Keratinocyte (primary cell): ENCODE measurements at regions not wholly inside any gene's neighbourhood (a gene's known extent, or its start where the extent isn't known, plus 50 kb on each side); places are given as distances from the start of the nearest gene placed in this dataset.

Experiments
- DNase-seq: peaks from one replicate; pipeline ENCODE4 v3.0.0-alpha.2; 2011; ENCODE audit warnings: low read depth, missing footprints, low spot score
- FAIRE-seq: peaks from 2 replicates; lab custom pipeline; 2011; peaks lifted over from hg19 to GRCh38; lab: Jason Lieb, UNC
- H2AFZ ChIP-seq: 2 replicates; pipeline ENCODE4 v1.6.0; 2012; ENCODE audit warnings: low read length, control low read depth, inconsistent platforms; ENCODE audit not compliant: control insufficient read depth
- H3K27ac ChIP-seq: 2 replicates; pipeline ENCODE4 v1.5.1; 2011; ENCODE audit warnings: low read length; ENCODE audit not compliant: control insufficient read depth, insufficient read depth
- H3K27me3 ChIP-seq: 3 replicates; pipeline ENCODE4 v1.6.0; 2011; ENCODE audit warnings: low read length; ENCODE audit not compliant: control insufficient read depth, insufficient read depth; ENCODE audit errors: extremely low read depth
- H3K36me3 ChIP-seq, 2 experiments: 2 replicates in 1 of 2; 3 replicates in 1 of 2; pipeline ENCODE4 v1.5.1; 2011; ENCODE audit warnings: low read length in 2 of 2, mild to moderate bottlenecking in 1 of 2; ENCODE audit not compliant: control insufficient read depth in 2 of 2, insufficient read depth in 2 of 2; ENCODE audit errors: extremely low read depth in 1 of 2
- H3K4me1 ChIP-seq: 3 replicates; pipeline ENCODE4 v1.5.1; 2011; ENCODE audit warnings: low read length; ENCODE audit not compliant: control insufficient read depth, insufficient read depth; ENCODE audit errors: extremely low read depth
- H3K4me2 ChIP-seq: 3 replicates; pipeline ENCODE4 v1.6.0; 2011; ENCODE audit warnings: low read depth, low read length; ENCODE audit not compliant: control insufficient read depth, insufficient read depth; ENCODE audit errors: extremely low read depth
- H3K4me3 ChIP-seq, 3 experiments: fragments of 200-600 bp in 1 of 3; sonication (generic) in 1 of 3; 2 replicates in 2 of 3; 3 replicates in 1 of 3; pipeline ENCODE4 v1.5.1; 2011 to 2016; ENCODE audit warnings: low read length in 3 of 3, mild to moderate bottlenecking in 3 of 3, control low read depth in 2 of 3, inconsistent platforms in 1 of 3, low read depth in 1 of 3, mixed read lengths in 1 of 3, mixed run types in 1 of 3, moderate library complexity in 1 of 3; ENCODE audit not compliant: control insufficient read depth in 2 of 3, insufficient read depth in 2 of 3; ENCODE audit errors: extremely low read depth in 1 of 3
- H3K79me2 ChIP-seq: 2 replicates; pipeline ENCODE4 v1.6.0; 2012; ENCODE audit warnings: low read length; ENCODE audit not compliant: control insufficient read depth, insufficient read depth
- H3K9ac ChIP-seq: 3 replicates; pipeline ENCODE4 v1.6.0; 2011; ENCODE audit warnings: low read length; ENCODE audit not compliant: control insufficient read depth, insufficient read depth; ENCODE audit errors: extremely low read depth
- H3K9me1 ChIP-seq: 3 replicates; pipeline ENCODE4 v1.6.0; 2011; ENCODE audit warnings: low read length; ENCODE audit not compliant: control insufficient read depth, insufficient read depth; ENCODE audit errors: extremely low read depth
- H3K9me3 ChIP-seq: 2 replicates; pipeline ENCODE4 v1.5.1; 2012; ENCODE audit warnings: low read depth, low read length; ENCODE audit not compliant: control insufficient read depth
- H4K20me1 ChIP-seq: 3 replicates; pipeline ENCODE4 v1.6.0; 2011; ENCODE audit warnings: low read length; ENCODE audit not compliant: control insufficient read depth, insufficient read depth; ENCODE audit errors: extremely low read depth
- EZH2 ChIP-seq: IDR thresholded peaks from one replicate; pipeline ENCODE4 v1.6.1; 2012; ENCODE audit warnings: inconsistent platforms, mild to moderate bottlenecking, low read length, moderate library complexity
- dilution Hi-C: fragments of 300-500 bp; cut with MboI; formaldehyde crosslinking; loops from one replicate; pipeline ENCODE4 v1.7.0; 2020; ENCODE audit warnings: low sequenced_read_pairs; ENCODE audit not compliant: extremely low pct_ligation_motif_present
- TF ChIP-seq, protein P1 (sequence below), 3 experiments: IDR thresholded peaks in 1 of 3; conservative IDR thresholded peaks in 1 of 3; optimal IDR thresholded peaks in 1 of 3; 2 replicates in 2 of 3; 3 replicates in 1 of 3; pipeline versions ENCODE3 to v1.5.1; 2011; ENCODE audit warnings: low read length in 3 of 3, mild to moderate bottlenecking in 3 of 3, moderate library complexity in 2 of 3, control low read depth in 1 of 3, inconsistent platforms in 1 of 3; ENCODE audit not compliant: insufficient read depth in 2 of 3; ENCODE audit errors: extremely low read depth in 1 of 3

DNA sequence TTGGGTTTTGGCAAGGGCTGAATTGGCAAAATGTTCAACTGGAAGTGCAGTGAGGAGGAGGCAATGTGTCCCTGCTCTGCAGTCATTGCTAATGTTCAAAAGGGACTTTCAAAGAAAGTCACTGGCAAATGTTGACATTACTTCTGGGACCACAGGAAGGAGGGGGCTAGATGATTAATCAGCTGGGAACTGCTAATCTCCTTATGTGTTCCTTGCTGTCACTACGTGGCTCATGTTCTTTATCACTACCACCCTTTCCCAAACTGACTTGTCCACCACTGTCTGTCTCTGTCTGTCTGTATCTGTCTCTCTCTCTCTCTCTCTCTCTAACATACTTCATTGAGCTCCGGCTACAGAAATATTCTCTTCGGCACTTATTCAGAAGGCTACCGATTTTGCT lies 86.9 kb upstream of the MTPN start:
- Histone ChIP-seq H3K4me1 (no peaks in the 10 kb centered on the region), H2AFZ (no peak overlapping the region), H3K27ac (no peak overlapping the region), H3K4me3 (no peak overlapping the region), H3K9me1 (no peaks in the 10 kb centered on the region), H3K9me3 (no peaks in the 10 kb centered on the region), H3K27me3 (no peaks in the 10 kb centered on the region), H3K79me2 (no peaks in the 10 kb centered on the region), H3K4me2 (no peak overlapping the region), H3K36me3 (no peaks in the 10 kb centered on the region), H3K9ac (no peak overlapping the region), H4K20me1 (no peaks in the 10 kb centered on the region)
- FAIRE-seq (no peak), DNase-seq (no peak)
- dilution Hi-C loops, result no loop called here
- TF ChIP-seq EZH2, result no peak
- TF ChIP-seq, protein P1, sequence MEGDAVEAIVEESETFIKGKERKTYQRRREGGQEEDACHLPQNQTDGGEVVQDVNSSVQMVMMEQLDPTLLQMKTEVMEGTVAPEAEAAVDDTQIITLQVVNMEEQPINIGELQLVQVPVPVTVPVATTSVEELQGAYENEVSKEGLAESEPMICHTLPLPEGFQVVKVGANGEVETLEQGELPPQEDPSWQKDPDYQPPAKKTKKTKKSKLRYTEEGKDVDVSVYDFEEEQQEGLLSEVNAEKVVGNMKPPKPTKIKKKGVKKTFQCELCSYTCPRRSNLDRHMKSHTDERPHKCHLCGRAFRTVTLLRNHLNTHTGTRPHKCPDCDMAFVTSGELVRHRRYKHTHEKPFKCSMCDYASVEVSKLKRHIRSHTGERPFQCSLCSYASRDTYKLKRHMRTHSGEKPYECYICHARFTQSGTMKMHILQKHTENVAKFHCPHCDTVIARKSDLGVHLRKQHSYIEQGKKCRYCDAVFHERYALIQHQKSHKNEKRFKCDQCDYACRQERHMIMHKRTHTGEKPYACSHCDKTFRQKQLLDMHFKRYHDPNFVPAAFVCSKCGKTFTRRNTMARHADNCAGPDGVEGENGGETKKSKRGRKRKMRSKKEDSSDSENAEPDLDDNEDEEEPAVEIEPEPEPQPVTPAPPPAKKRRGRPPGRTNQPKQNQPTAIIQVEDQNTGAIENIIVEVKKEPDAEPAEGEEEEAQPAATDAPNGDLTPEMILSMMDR (optimal IDR thresholded peaks at IDR 0.05 in 1 of 3, IDR thresholded peaks at IDR 0.05 in 1 of 3, conservative IDR thresholded peaks at IDR 0.05 in 1 of 3; ENCODE audit: extremely low read depth in 1 of 3, insufficient read depth in 2 of 3, low read length in 3 of 3), result no peak

DNA sequence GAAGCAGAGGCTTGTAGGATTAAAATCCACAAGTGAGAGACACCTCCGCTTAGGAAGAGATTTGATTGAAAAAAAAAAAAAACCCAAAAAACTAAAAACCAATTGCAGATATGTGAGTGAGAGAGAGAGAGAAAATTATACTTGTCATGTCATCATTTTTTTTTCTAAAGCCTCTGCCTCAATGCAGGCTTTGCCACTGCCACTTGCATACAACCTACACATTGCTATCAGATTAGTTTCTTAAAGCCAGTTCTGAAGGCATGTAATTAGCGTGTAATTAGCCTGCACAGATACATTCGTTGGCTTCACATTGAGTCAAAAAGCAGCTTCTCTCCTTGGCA lies 86.1 kb upstream of the MTPN start:
- Histone ChIP-seq H3K79me2 (no peaks in the 10 kb centered on the region), H3K27me3 (no peaks in the 10 kb centered on the region), H3K36me3 (no peaks in the 10 kb centered on the region), H2AFZ (no peak overlapping the region), H3K9me3 (no peaks in the 10 kb centered on the region), H4K20me1 (no peaks in the 10 kb centered on the region), H3K9ac (no peak overlapping the region), H3K9me1 (no peaks in the 10 kb centered on the region), H3K4me1 (no peaks in the 10 kb centered on the region), H3K4me2 (no peak overlapping the region), H3K27ac (no peak overlapping the region), H3K4me3 (no peak overlapping the region)
- DNase-seq (no peak), FAIRE-seq (no peak)
- dilution Hi-C loops, result no loop called here
- TF ChIP-seq, protein P1 (optimal IDR thresholded peaks at IDR 0.05 in 1 of 3, IDR thresholded peaks at IDR 0.05 in 1 of 3, conservative IDR thresholded peaks at IDR 0.05 in 1 of 3; ENCODE audit: extremely low read depth in 1 of 3, insufficient read depth in 2 of 3, low read length in 3 of 3), result no peak
- no peak for TF ChIP-seq EZH2
